ENCODE measurements at regions not wholly inside any gene's neighbourhood (a gene's known extent, or its start where the extent isn't known, plus 50 kb on each side); places are given as distances from the start of the nearest gene placed in this dataset.

DNA sequence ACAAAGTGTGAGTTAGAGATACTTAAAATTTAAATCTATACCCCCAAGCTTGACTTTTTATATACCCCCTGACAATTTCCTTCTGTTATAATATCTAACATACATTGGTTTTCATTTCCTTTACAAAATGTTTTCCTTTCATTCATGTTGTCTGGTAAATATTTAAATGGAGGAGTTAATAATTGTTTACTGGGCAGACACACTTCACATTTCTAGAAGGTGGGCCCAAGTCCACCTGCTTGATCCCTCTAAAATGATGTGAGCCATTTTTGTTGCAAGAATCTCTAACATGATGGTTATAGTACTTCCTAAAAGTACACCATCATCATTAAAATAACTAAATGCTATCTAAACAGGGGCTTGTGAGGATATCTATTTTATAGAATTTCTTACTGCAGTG is 155.9 kb downstream of the FAM174A start:
- TF ChIP-seq, protein P1, sequence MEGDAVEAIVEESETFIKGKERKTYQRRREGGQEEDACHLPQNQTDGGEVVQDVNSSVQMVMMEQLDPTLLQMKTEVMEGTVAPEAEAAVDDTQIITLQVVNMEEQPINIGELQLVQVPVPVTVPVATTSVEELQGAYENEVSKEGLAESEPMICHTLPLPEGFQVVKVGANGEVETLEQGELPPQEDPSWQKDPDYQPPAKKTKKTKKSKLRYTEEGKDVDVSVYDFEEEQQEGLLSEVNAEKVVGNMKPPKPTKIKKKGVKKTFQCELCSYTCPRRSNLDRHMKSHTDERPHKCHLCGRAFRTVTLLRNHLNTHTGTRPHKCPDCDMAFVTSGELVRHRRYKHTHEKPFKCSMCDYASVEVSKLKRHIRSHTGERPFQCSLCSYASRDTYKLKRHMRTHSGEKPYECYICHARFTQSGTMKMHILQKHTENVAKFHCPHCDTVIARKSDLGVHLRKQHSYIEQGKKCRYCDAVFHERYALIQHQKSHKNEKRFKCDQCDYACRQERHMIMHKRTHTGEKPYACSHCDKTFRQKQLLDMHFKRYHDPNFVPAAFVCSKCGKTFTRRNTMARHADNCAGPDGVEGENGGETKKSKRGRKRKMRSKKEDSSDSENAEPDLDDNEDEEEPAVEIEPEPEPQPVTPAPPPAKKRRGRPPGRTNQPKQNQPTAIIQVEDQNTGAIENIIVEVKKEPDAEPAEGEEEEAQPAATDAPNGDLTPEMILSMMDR (IDR thresholded peaks at IDR 0.05): no peak
- TF ChIP-seq EZH2phosphoT487 (IDR thresholded peaks at IDR 0.05): no peak
- no peak for TF ChIP-seq EZH2 (IDR thresholded peaks at IDR 0.05)

All from neural progenitor cell (in vitro differentiated cells).